Hematopoietic multipotent progenitor cell treated with erythropoietin and hydrocortisone succinate and interleukin-3 and kit ligand, for 6 days (in vitro differentiated cells): ENCODE measurements at regions not wholly inside any gene's neighbourhood (a gene's known extent, or its start where the extent isn't known, plus 50 kb on each side); places are given as distances from the start of the nearest gene placed in this dataset.
A peak's percentile ranks its signal among the peaks of the same experiment; 100 is the strongest.

Source experiments
- DNase-seq: peaks from one replicate; pipeline ENCODE4 v3.0.0-alpha.2; 2015

GRCh38 chr19:46546194-46546896 lies 50.7 kb upstream of the PNMA8B start:
- peak; percentile 68 for DNase-seq

- DNase-seq, result no peak
Measured at GRCh38 chr19:46550684-46551083, 50.4 kb upstream of the CALM3 start.

GRCh38 chr19:46551164-46551563 lies 50.0 kb upstream of the CALM3 start:
- no peak for DNase-seq
